Large intestine (tissue), 3 donors: ENCODE measurements at regions not wholly inside any gene's neighbourhood (a gene's known extent, or its start where the extent isn't known, plus 50 kb on each side); places are given as distances from the start of the nearest gene placed in this dataset.
"Not testable (repeated sequence)": the region's sequence is repeated elsewhere in the genome, so short reads cannot be mapped to it uniquely, and the experiment has no call there.

Experiments used
- DNase-seq, 2 donors: peaks; one replicate each; pipeline versions ENCODE4 v3.0.0 to v3.0.0-alpha.2; 2013
- H3K27ac ChIP-seq: one replicate; pipeline ENCODE4 v1.5.1; 2013; ENCODE audit warnings: low read length
- H3K27me3 ChIP-seq: 2 replicates; pipeline ENCODE4 v1.6.1; 2013; ENCODE audit warnings: low read length; ENCODE audit not compliant: control insufficient read depth, insufficient read depth
- H3K36me3 ChIP-seq: 2 replicates; pipeline ENCODE4 v1.6.1; 2013; ENCODE audit warnings: low read length; ENCODE audit not compliant: control insufficient read depth, insufficient read depth
- H3K4me1 ChIP-seq: one replicate; pipeline ENCODE4 v1.6.1; 2013; ENCODE audit warnings: low read length; ENCODE audit not compliant: control insufficient read depth, insufficient read depth
- H3K4me3 ChIP-seq: one replicate; pipeline ENCODE4 v1.5.1; 2013; ENCODE audit warnings: low read length
- H3K9me3 ChIP-seq: one replicate; pipeline ENCODE4 v1.6.1; 2013; ENCODE audit warnings: mild to moderate bottlenecking, low read depth, low read length, moderate library complexity; ENCODE audit not compliant: control insufficient read depth
- WGBS: methylation state at CpG from one replicate; pipeline ENCODE4 v1.1.5; 2013; ENCODE audit warnings: low lambda C conversion rate; ENCODE audit not compliant: insufficient coverage; 5-methylcytosine and 5-hydroxymethylcytosine counted together

DNA sequence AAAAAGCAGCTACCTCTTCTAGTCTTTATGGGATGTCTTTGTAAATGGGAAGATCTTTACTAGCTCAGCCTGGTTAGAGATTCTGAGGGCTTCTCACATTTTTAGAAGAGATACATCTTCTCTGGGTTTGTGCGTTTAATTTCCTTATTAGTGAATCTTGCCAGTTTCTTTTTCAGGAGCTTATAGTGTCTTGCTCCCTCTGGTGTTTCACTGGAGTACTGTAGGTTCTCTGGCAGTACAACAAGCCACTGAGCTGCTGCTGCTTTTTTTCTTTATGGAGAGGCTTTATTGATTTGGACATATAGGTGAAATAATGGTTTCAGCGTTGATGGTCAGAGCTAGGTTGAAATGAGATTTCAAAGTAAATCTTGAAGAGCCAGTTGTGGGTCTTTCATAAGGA lies 82.9 kb downstream of the LAS1L start:
- Histone ChIP-seq H3K27ac (no peak overlapping the region), H3K36me3 (no peaks in the 10 kb centered on the region), H3K4me1 (no peaks in the 10 kb centered on the region), H3K4me3 (no peak overlapping the region), H3K9me3 (no peaks in the 10 kb centered on the region), H3K27me3 (no peaks in the 10 kb centered on the region)
- DNase-seq: no peak
- WGBS: no CpG with 5 or more reads among the region's 2 CpGs

DNA sequence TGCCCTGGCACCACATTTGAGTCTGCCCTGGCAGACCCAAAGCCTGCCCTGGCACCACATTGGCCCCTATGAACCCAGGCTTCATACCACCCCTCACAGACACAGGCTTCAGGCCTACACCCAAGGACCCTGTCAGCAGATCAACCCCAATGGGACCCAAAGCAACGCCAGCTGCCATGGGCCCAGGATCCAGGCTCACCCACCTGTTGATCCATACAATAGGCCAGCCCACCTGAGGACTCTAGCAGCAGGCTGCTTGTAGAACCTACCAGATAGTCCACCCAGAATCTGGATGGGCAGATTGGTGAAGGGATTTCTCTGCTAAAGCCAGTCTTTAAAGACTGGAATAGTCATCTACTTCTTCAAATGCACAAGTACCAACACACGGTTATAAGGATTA lies 114.4 kb downstream of the LAS1L start:
- H3K27me3 ChIP-seq: no peaks in the 10 kb centered on the region
- H3K36me3 ChIP-seq: no peaks in the 10 kb centered on the region
- H3K9me3 ChIP-seq: no peaks in the 10 kb centered on the region
- no peak overlapping the region for H3K27ac ChIP-seq
- DNase-seq: no peak
- H3K4me3 ChIP-seq: no peak overlapping the region
- WGBS: no CpG with 5 or more reads among the region's 2 CpGs
- no peaks in the 10 kb centered on the region for H3K4me1 ChIP-seq

DNA sequence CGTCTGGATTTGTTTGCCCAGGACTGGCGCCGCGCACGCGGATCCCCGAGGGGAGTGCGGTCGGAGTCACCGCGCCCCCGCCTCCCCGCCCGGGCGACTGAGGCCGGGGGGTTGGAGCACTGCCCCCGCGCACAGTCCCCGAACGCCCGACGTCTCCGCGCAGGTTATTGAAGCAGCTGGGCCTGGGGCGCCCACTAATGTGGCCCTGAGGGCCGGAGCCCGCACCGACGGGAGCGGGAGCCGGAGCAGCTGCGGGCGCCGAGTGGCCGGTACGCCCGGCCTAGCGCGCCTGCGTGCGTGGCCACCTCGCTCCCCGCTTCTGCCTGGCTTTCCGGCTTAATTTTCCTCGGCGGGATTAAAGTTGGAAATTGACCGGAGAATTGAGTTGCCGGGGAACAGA lies 126.9 kb downstream of the LAS1L start:
- WGBS: no CpG with 5 or more reads among the region's 48 CpGs
- DNase-seq: peak in 1 of 2 donors; percentile 6
- not testable (repeated sequence) for H3K9me3 ChIP-seq, H3K4me3 ChIP-seq, H3K36me3 ChIP-seq, H3K4me1 ChIP-seq, H3K27ac ChIP-seq, H3K27me3 ChIP-seq

DNA sequence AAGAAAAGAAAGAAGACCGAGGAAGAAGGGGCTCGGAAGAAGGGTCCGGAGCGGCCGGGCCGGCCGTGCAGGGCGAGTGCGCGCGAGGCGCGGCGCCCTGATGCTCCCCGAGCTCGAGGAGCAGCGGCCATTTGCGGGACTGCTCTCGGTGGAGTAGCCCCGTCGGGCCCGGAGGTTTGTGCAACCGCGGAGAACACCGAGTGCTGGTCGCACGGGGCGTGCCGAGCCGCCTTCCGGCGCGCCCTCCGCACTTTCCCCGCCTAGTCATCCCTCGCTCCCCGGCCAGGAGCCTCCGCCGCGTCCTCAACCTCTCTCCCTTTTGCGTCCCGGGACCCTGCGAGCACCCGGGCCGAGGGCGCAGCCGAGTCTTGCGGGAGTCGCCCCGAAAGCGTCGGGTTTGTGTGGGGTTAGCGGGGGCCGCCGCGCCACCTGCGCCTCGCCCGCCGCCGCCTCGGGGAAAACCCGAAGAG lies 127.4 kb downstream of the LAS1L start:
- DNase-seq: peak in 1 of 2 donors; percentile 10
- no peak overlapping the region for H3K27ac ChIP-seq
- peaks cover 6% of the 10 kb centered on the region for H3K27me3 ChIP-seq
- no peaks in the 10 kb centered on the region for H3K36me3 ChIP-seq
- H3K4me1 ChIP-seq: no peaks in the 10 kb centered on the region
- H3K4me3 ChIP-seq: no peak overlapping the region
- WGBS: no CpG with 5 or more reads among the region's 63 CpGs
- no peaks in the 10 kb centered on the region for H3K9me3 ChIP-seq

DNA sequence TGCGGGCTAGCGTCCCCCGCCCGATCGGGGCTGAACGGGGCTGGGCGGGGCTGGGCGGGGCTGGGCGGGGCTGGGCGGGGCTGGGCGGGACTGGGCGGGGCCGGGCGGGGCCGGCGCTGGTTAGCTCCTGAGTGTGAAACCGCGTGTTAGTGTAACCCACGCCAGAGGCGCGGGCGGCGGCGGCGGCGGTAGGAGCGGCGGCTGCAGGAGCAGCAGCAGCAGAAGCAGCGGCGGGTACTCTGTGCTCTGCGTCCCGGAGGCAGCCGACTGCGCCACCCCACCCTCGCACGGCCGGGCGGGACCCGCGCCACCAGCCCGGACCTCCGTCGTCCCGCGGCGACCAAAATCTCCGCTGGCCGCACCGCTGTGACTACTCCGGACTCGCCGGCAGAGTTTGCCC lies 128.1 kb downstream of the LAS1L start:
- Histone ChIP-seq H3K4me3 (no peak overlapping the region), H3K27ac (no peak overlapping the region), H3K9me3 (no peaks in the 10 kb centered on the region), H3K36me3 (no peaks in the 10 kb centered on the region), H3K27me3 (peaks cover 6% of the 10 kb centered on the region), H3K4me1 (no peaks in the 10 kb centered on the region)
- WGBS: no CpG with 5 or more reads among the region's 52 CpGs
- peak in 1 of 2 donors; percentile 5 for DNase-seq

DNA sequence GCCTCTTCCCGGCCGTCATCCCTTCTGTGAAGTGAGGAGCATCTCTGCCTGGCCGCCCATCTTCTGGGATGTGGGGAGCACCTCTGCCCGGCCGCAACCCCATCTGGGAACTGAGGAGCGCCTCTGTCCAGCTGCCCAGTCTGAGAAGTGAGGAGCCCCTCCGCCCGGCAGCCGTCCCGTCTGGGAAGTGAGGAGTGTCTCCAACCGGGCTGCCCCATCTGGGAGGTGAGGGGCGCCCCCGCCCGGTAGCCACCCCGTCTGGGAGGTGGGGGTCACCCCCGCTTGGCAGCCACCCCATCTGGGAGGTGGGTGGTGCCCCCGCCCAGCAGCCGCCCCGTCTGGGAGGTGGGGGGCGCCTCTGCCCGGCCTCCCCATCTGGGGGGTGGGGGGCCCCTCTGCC lies 142.3 kb downstream of the LAS1L start:
- H3K27ac ChIP-seq: no peak overlapping the region
- no peak overlapping the region for H3K4me3 ChIP-seq
- H3K9me3 ChIP-seq: peaks cover 11% of the 10 kb centered on the region
- H3K4me1 ChIP-seq: no peaks in the 10 kb centered on the region
- no peak for DNase-seq
- no peaks in the 10 kb centered on the region for H3K27me3 ChIP-seq
- no CpG with 5 or more reads among the region's 21 CpGs for WGBS
- no peaks in the 10 kb centered on the region for H3K36me3 ChIP-seq

DNA sequence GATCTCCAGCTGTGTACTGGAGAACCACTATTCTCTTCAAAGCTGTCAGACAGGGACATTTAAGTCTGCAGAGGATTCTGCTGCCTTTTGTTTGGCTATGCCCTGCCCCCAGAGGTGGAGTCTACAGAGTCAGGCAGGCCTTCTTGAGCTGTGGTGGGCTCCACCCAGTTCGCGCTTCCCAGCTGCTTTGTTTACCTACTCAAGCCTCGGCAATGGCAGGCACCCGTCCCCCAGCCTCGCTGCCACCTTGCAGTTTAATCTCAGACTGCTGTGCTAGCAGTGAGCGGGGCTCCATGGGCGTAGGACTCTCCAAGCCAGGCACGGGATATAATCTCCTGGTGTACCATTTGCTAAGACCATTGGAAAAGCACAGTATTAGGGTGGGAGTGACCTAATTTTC lies 145.5 kb downstream of the LAS1L start:
- H3K27me3 ChIP-seq, H3K27ac ChIP-seq, H3K4me3 ChIP-seq, DNase-seq, H3K36me3 ChIP-seq, H3K4me1 ChIP-seq: not testable (repeated sequence)
- peaks cover 11% of the 10 kb centered on the region for H3K9me3 ChIP-seq
- no CpG with 5 or more reads among the region's 8 CpGs for WGBS
